IMR-90 (cell line): ENCODE measurements at regions not wholly inside any gene's neighbourhood (a gene's known extent, or its start where the extent isn't known, plus 50 kb on each side); places are given as distances from the start of the nearest gene placed in this dataset.

Source experiments
- ATAC-seq: fragments of 200-7000 bp; cut with Tn5 transposase; 2 replicates; pipeline ENCODE4 v1.9.1; 2020; ENCODE audit warnings: low read depth, mild to moderate bottlenecking, moderate library complexity
- BruUV-seq: library from RNA; stranded (reverse); fragments of 400-500 nt; replicated peaks from 2 replicates; lab custom pipeline; 2021; lab: Mats Ljungman, UMichigan
- CTCF ChIA-PET: fragments of 300-600 bp; formaldehyde crosslinking; extraction: SDS; loops from one replicate; lab custom pipeline; 2021; ENCODE audit warnings: antibody characterized with exemption; lab: Yijun Ruan, JAX
- POLR2A ChIA-PET: fragments of 300-600 bp; sonication (Branson Sonifier 250); formaldehyde crosslinking; loops from one replicate; lab custom pipeline; 2022; ENCODE audit warnings: antibody characterized with exemption; ENCODE audit not compliant: unreplicated experiment; lab: Charles Lee
- DNase-seq: peaks from one replicate; pipeline ENCODE4 v3.0.0; 2013
- H2AFZ ChIP-seq: replicated peaks from 2 replicates; pipeline ENCODE3; 2013; ENCODE audit warnings: low read length, mild to moderate bottlenecking; ENCODE audit not compliant: poor library complexity
- H2AK5ac ChIP-seq: 2 replicates; pipeline ENCODE4 v1.6.1; 2013; ENCODE audit warnings: low read depth, low read length, inconsistent platforms
- H2AK9ac ChIP-seq: replicated peaks from 2 replicates; pipeline ENCODE3; 2013; ENCODE audit warnings: mild to moderate bottlenecking, low read depth, low read length, moderate library complexity; ENCODE audit not compliant: poor library complexity
- H2BK120ac ChIP-seq: 2 replicates; pipeline ENCODE4 v1.6.1; 2013; ENCODE audit warnings: low read depth, low read length, inconsistent platforms
- H2BK15ac ChIP-seq: 3 replicates; pipeline ENCODE4 v1.6.1; 2013; ENCODE audit warnings: low read depth, low read length, inconsistent platforms
- H2BK20ac ChIP-seq: 2 replicates; pipeline ENCODE4 v1.6.1; 2013; ENCODE audit warnings: low read depth, mild to moderate bottlenecking, inconsistent platforms, low read length, moderate library complexity
- H2BK5ac ChIP-seq: 2 replicates; pipeline ENCODE4 v1.6.1; 2013; ENCODE audit warnings: mild to moderate bottlenecking, low read depth, low read length, inconsistent platforms; ENCODE audit not compliant: poor library complexity, severe bottlenecking
- H3K14ac ChIP-seq: replicated peaks from 2 replicates; pipeline ENCODE4 v1.6.1; 2013; ENCODE audit warnings: low read depth, low read length, inconsistent platforms
- H3K18ac ChIP-seq: 2 replicates; pipeline ENCODE4 v1.6.1; 2013; ENCODE audit warnings: low read depth, low read length, control low read depth
- H3K23ac ChIP-seq: 2 replicates; pipeline ENCODE4 v1.6.1; 2013; ENCODE audit warnings: low read depth, low read length, inconsistent platforms
- H3K27ac ChIP-seq: 2 replicates; pipeline ENCODE4 v1.5.1; 2013; ENCODE audit warnings: mild to moderate bottlenecking, control low read depth, low read length; ENCODE audit not compliant: insufficient read depth
- H3K27me3 ChIP-seq: 2 replicates; pipeline ENCODE4 v1.6.1; 2013; ENCODE audit warnings: low read length; ENCODE audit not compliant: control insufficient read depth, insufficient read depth
- H3K36me3 ChIP-seq: 2 replicates; pipeline ENCODE4 v1.6.1; 2013; ENCODE audit warnings: low read length, mixed read lengths; ENCODE audit not compliant: control insufficient read depth, insufficient read depth
- H3K4ac ChIP-seq: 2 replicates; pipeline ENCODE4 v1.6.1; 2013; ENCODE audit warnings: low read depth, low read length, inconsistent platforms
- H3K4me1 ChIP-seq: 2 replicates; pipeline ENCODE4 v1.6.1; 2013; ENCODE audit warnings: low read length, mixed read lengths; ENCODE audit not compliant: control insufficient read depth, insufficient read depth
- H3K4me2 ChIP-seq: 2 replicates; pipeline ENCODE4 v1.6.1; 2013; ENCODE audit warnings: low read depth, mild to moderate bottlenecking, control low read depth, low read length, moderate library complexity
- H3K4me3 ChIP-seq: 2 replicates; pipeline ENCODE4 v1.5.1; 2013; ENCODE audit warnings: low read depth, mild to moderate bottlenecking, control low read depth, low read length, moderate library complexity; ENCODE audit not compliant: insufficient read depth
- H3K56ac ChIP-seq: 2 replicates; pipeline ENCODE4 v1.6.1; 2013; ENCODE audit warnings: low read length, inconsistent platforms; ENCODE audit not compliant: insufficient read depth; ENCODE audit errors: extremely low read depth
- H3K79me1 ChIP-seq, 2 experiments: 2 replicates each; pipeline ENCODE4 v1.6.1; 2013; ENCODE audit warnings: low read length in 2 of 2, inconsistent platforms in 1 of 2, low read depth in 1 of 2
- H3K9ac ChIP-seq: 2 replicates; pipeline ENCODE4 v1.6.1; 2013; ENCODE audit warnings: low read depth, low read length, control low read depth
- H3K9me1 ChIP-seq: 2 replicates; pipeline ENCODE4 v1.6.1; 2013; ENCODE audit warnings: low read length, inconsistent platforms; ENCODE audit not compliant: insufficient read depth
- H3K9me3 ChIP-seq: 2 replicates; pipeline ENCODE4 v1.6.1; 2013; ENCODE audit warnings: low read length; ENCODE audit not compliant: control insufficient read depth, insufficient read depth
- H4K20me1 ChIP-seq: 2 replicates; pipeline ENCODE4 v1.6.1; 2013; ENCODE audit warnings: low read length, inconsistent platforms; ENCODE audit not compliant: insufficient read depth
- H4K5ac ChIP-seq: 2 replicates; pipeline ENCODE4 v1.6.1; 2013; ENCODE audit warnings: mild to moderate bottlenecking, low read depth, low read length, control low read depth
- H4K8ac ChIP-seq, 2 experiments: 2 replicates each; pipeline ENCODE4 v1.6.1; 2013; ENCODE audit warnings: low read depth in 2 of 2, low read length in 2 of 2, control low read depth in 1 of 2, inconsistent platforms in 1 of 2
- H4K91ac ChIP-seq: 2 replicates; pipeline ENCODE4 v1.6.1; 2013; ENCODE audit warnings: low read depth, low read length, inconsistent platforms; ENCODE audit not compliant: insufficient read depth
- BHLHE40 ChIP-seq: fragments of 150-350 bp; IDR thresholded peaks from 2 replicates; pipeline ENCODE4 v1.6.1; 2016; ENCODE audit warnings: mild to moderate bottlenecking, low read depth, low read length
- CEBPB ChIP-seq: IDR thresholded peaks from 2 replicates; pipeline ENCODE4 v1.6.1; 2012; ENCODE audit warnings: low read depth, low read length, improper control_type of control experiment
- CHD1 ChIP-seq: IDR thresholded peaks from 2 replicates; pipeline ENCODE4 v1.6.1; 2012; ENCODE audit warnings: low read depth, low read length, improper control_type of control experiment
- FOS ChIP-seq: fragments of 150-350 bp; IDR thresholded peaks from 2 replicates; pipeline ENCODE4 v1.6.1; 2016; ENCODE audit warnings: low read depth, low read length
- MAFK ChIP-seq: IDR thresholded peaks from 2 replicates; pipeline ENCODE4 v1.6.1; 2012; ENCODE audit warnings: low read depth, low read length, improper control_type of control experiment
- MAZ ChIP-seq: IDR thresholded peaks from 2 replicates; pipeline ENCODE4 v1.6.1; 2012; ENCODE audit warnings: low read depth, mild to moderate bottlenecking, low read length, improper control_type of control experiment, moderate library complexity, borderline replicate concordance
- MXI1 ChIP-seq: IDR thresholded peaks from 2 replicates; pipeline ENCODE4 v1.6.1; 2012; ENCODE audit warnings: low read depth, mild to moderate bottlenecking, low read length, moderate library complexity, borderline replicate concordance
- NFE2L2 ChIP-seq: fragments of 150-350 bp; IDR thresholded peaks from 2 replicates; pipeline ENCODE4 v1.6.1; 2016; ENCODE audit warnings: low read depth, mild to moderate bottlenecking, low read length
- RAD21 ChIP-seq: IDR thresholded peaks from 2 replicates; pipeline ENCODE4 v1.6.1; 2012; ENCODE audit warnings: low read length, improper control_type of control experiment
- RCOR1 ChIP-seq: IDR thresholded peaks from 2 replicates; pipeline ENCODE4 v1.6.1; 2012; ENCODE audit warnings: mild to moderate bottlenecking, low read length, improper control_type of control experiment; ENCODE audit not compliant: insufficient replicate concordance
- RFX5 ChIP-seq: IDR thresholded peaks from 2 replicates; pipeline ENCODE4 v1.8.0; 2012; ENCODE audit warnings: low read depth, mild to moderate bottlenecking, low read length, moderate library complexity
- SMC3 ChIP-seq: fragments of 150-350 bp; IDR thresholded peaks from 2 replicates; pipeline ENCODE4 v1.6.1; 2016; ENCODE audit warnings: low read depth, mild to moderate bottlenecking, antibody characterized with exemption, low read length, moderate library complexity
- WGBS, 2 experiments: methylation state at CpG; one replicate each; pipeline versions ENCODE4 v1.1.5 to v1.1.7; 2013; ENCODE audit warnings: missing lambda C conversion rate in 2 of 2; ENCODE audit not compliant: insufficient read length in 1 of 2; ENCODE audit errors: extremely low coverage in 2 of 2; 5-methylcytosine and 5-hydroxymethylcytosine counted together
- dilution Hi-C: fragments of 300-500 bp; cut with HindIII; formaldehyde crosslinking; loops from one replicate; pipeline ENCODE4 v1.14.3; 2018; ENCODE audit warnings: low sequenced_read_pairs; ENCODE audit not compliant: unreplicated experiment
- in situ Hi-C: fragments of 300-500 bp; cut with MboI; formaldehyde crosslinking; loops from 3 replicates; pipeline ENCODE4 v1.14.3; 2019; ENCODE audit warnings: low sequenced_read_pairs, inconsistent platforms, mixed read lengths
- intact Hi-C: fragments of 100-400 bp; cut with micrococcal nuclease; formaldehyde crosslinking; loops from 2 replicates; pipeline ENCODE4 v1.10.0; 2022
- TF ChIP-seq, protein P1 (sequence below): fragments of 150-350 bp; IDR thresholded peaks from 2 replicates; pipeline ENCODE4 v1.6.1; 2016; ENCODE audit warnings: low read depth, mild to moderate bottlenecking, low read length, moderate library complexity, borderline replicate concordance
- TF ChIP-seq, protein P2 (sequence below): conservative IDR thresholded peaks from 2 replicates; pipeline ENCODE4 v1.5.1; 2012; ENCODE audit warnings: mild to moderate bottlenecking, low read depth, low read length, improper control_type of control experiment
- TF ChIP-seq, protein P3 (sequence below): fragments of 150-350 bp; IDR thresholded peaks from 2 replicates; pipeline ENCODE4 v1.6.1; 2017; ENCODE audit warnings: mild to moderate bottlenecking, antibody characterized with exemption, low read length, low read depth

DNA sequence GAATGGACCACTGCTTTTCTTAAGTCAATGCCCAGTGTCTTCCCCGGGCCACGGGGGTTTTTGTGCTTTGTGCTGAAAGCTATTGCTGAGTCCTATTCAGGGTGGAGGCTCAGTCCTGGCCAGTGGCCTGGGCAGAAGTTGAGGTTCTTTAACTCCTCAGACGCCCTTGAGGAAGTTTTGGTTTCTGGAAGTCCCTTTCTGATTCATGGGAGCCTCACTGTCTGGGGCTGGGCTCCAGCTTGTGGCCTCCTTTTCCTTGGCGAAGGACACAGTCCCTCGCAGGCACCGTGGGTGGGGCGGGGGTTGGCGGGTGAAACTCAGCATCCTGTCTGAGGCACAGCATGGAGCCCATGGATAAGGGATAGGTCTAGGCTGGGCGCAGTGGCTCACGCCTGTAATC is 465.2 kb upstream of the HS6ST1 start:
- no peak for DNase-seq
- CTCF ChIA-PET: no interaction called here
- Histone ChIP-seq H3K4me1 (no peaks in the 10 kb centered on the region), H3K56ac (no peak overlapping the region), H3K4me3 (no peak overlapping the region), H4K8ac (no peak overlapping the region), H2BK20ac (no peak overlapping the region), H2AK9ac (no peak overlapping the region), H3K79me1 (no peaks in the 10 kb centered on the region), H2BK5ac (no peak overlapping the region), H4K91ac (no peak overlapping the region), H3K23ac (no peak overlapping the region), H3K4ac (no peak overlapping the region), H4K20me1 (no peaks in the 10 kb centered on the region), H3K14ac (no peak overlapping the region), H2BK120ac (no peak overlapping the region), H2AFZ (no peak overlapping the region), H3K36me3 (no peaks in the 10 kb centered on the region), H4K5ac (no peak overlapping the region), H3K18ac (no peak overlapping the region), H2AK5ac (no peak overlapping the region), H3K27me3 (peaks cover 3% of the 10 kb centered on the region; the same call in 1 of the 2 replicates), H3K27ac (no peak overlapping the region), H3K9me1 (no peaks in the 10 kb centered on the region), H3K9ac (no peak overlapping the region), H3K9me3 (peaks cover 3% of the 10 kb centered on the region; the same call in 1 of the 2 replicates), H2BK15ac (no peak overlapping the region), H3K4me2 (no peak overlapping the region)
- no TSS peak for BruUV-seq
- no CpG with 5 or more reads among the region's 10 CpGs for WGBS, 2 experiments
- no peak for ATAC-seq
- dilution Hi-C loops: no loop called here
- intact Hi-C loops: no loop called here
- TF ChIP-seq MAFK: no peak
- TF ChIP-seq, protein P1, sequence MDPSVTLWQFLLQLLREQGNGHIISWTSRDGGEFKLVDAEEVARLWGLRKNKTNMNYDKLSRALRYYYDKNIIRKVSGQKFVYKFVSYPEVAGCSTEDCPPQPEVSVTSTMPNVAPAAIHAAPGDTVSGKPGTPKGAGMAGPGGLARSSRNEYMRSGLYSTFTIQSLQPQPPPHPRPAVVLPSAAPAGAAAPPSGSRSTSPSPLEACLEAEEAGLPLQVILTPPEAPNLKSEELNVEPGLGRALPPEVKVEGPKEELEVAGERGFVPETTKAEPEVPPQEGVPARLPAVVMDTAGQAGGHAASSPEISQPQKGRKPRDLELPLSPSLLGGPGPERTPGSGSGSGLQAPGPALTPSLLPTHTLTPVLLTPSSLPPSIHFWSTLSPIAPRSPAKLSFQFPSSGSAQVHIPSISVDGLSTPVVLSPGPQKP: no peak
- no peak for TF ChIP-seq RAD21
- no peak for TF ChIP-seq FOS
- TF ChIP-seq, protein P2, sequence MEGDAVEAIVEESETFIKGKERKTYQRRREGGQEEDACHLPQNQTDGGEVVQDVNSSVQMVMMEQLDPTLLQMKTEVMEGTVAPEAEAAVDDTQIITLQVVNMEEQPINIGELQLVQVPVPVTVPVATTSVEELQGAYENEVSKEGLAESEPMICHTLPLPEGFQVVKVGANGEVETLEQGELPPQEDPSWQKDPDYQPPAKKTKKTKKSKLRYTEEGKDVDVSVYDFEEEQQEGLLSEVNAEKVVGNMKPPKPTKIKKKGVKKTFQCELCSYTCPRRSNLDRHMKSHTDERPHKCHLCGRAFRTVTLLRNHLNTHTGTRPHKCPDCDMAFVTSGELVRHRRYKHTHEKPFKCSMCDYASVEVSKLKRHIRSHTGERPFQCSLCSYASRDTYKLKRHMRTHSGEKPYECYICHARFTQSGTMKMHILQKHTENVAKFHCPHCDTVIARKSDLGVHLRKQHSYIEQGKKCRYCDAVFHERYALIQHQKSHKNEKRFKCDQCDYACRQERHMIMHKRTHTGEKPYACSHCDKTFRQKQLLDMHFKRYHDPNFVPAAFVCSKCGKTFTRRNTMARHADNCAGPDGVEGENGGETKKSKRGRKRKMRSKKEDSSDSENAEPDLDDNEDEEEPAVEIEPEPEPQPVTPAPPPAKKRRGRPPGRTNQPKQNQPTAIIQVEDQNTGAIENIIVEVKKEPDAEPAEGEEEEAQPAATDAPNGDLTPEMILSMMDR: no peak
- no peak for TF ChIP-seq NFE2L2
- TF ChIP-seq SMC3: no peak
- no peak for TF ChIP-seq MAZ
- no peak for TF ChIP-seq CHD1
- no peak for TF ChIP-seq MXI1
- no peak for TF ChIP-seq RCOR1
- TF ChIP-seq, protein P3, sequence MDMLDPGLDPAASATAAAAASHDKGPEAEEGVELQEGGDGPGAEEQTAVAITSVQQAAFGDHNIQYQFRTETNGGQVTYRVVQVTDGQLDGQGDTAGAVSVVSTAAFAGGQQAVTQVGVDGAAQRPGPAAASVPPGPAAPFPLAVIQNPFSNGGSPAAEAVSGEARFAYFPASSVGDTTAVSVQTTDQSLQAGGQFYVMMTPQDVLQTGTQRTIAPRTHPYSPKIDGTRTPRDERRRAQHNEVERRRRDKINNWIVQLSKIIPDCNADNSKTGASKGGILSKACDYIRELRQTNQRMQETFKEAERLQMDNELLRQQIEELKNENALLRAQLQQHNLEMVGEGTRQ: no peak
- TF ChIP-seq BHLHE40: no peak
- no peak for TF ChIP-seq CEBPB
- TF ChIP-seq RFX5: no peak
- in situ Hi-C loops: no loop called here
- POLR2A ChIA-PET: no interaction called here
